Activated naive CD4-positive, alpha-beta T cell treated with anti-CD3 and anti-CD28 coated beads, Interleukin-2, amount 10 ng/mL, durations not matched to agents 7 days and 5 days (primary cell): ENCODE measurements at regions not wholly inside any gene's neighbourhood (a gene's known extent, or its start where the extent isn't known, plus 50 kb on each side); places are given as distances from the start of the nearest gene placed in this dataset.

Experiments used
- CTCF ChIA-PET: fragments of 350-600 bp; sonication (Branson Sonifier 250); formaldehyde crosslinking; loops from one replicate; lab custom pipeline; 2021; ENCODE audit warnings: antibody characterized with exemption; lab: Charles Lee
- DNase-seq: peaks from one replicate; pipeline ENCODE4 v3.0.0-alpha.2; 2020
- H3K27ac Mint-ChIP-seq: one replicate; pipeline ENCODE4 v1.8.0; 2021; ENCODE audit warnings: mild to moderate bottlenecking, moderate library complexity, mixed read lengths
- H3K27me3 Mint-ChIP-seq: one replicate; pipeline ENCODE4 v1.8.0; 2021; ENCODE audit warnings: mild to moderate bottlenecking, mixed read lengths
- H3K36me3 Mint-ChIP-seq: one replicate; pipeline ENCODE4 v1.8.0; 2021; ENCODE audit warnings: mixed read lengths
- H3K4me1 Mint-ChIP-seq: one replicate; pipeline ENCODE4 v1.8.0; 2021; ENCODE audit warnings: mixed read lengths
- H3K4me3 Mint-ChIP-seq: one replicate; pipeline ENCODE4 v1.8.0; 2021; ENCODE audit warnings: mild to moderate bottlenecking, moderate library complexity, mixed read lengths
- H3K9me3 Mint-ChIP-seq: one replicate; pipeline ENCODE4 v1.8.0; 2021; ENCODE audit warnings: mixed read lengths

- H3K27ac Mint-ChIP-seq = no peak overlapping the region
- no peak for DNase-seq
- CTCF ChIA-PET = interaction anchor here (0.6 kb wide), 1 partner anchor 403 kb away, joined by 3 read pairs; no protein-coding TSS in a partner anchor
- H3K9me3 Mint-ChIP-seq = no peaks in the 10 kb centered on the region
- H3K4me1 Mint-ChIP-seq = no peaks in the 10 kb centered on the region
- H3K27me3 Mint-ChIP-seq = peaks cover 12% of the 10 kb centered on the region
- H3K36me3 Mint-ChIP-seq = no peaks in the 10 kb centered on the region
- no peak overlapping the region for H3K4me3 Mint-ChIP-seq
Observed at GRCh38 chr6:1496092-1496491, 106.7 kb downstream of the FOXF2 start.

GRCh38 chr6:1496836-1497760, 107.7 kb downstream of the FOXF2 start:
- DNase-seq = no peak
- H3K4me3 Mint-ChIP-seq = no peak overlapping the region
- no peaks in the 10 kb centered on the region for H3K4me1 Mint-ChIP-seq
- CTCF ChIA-PET = no interaction called here
- H3K27ac Mint-ChIP-seq = no peak overlapping the region
- no peaks in the 10 kb centered on the region for H3K9me3 Mint-ChIP-seq
- no peaks in the 10 kb centered on the region for H3K36me3 Mint-ChIP-seq
- H3K27me3 Mint-ChIP-seq = peaks cover 19% of the 10 kb centered on the region

DNA sequence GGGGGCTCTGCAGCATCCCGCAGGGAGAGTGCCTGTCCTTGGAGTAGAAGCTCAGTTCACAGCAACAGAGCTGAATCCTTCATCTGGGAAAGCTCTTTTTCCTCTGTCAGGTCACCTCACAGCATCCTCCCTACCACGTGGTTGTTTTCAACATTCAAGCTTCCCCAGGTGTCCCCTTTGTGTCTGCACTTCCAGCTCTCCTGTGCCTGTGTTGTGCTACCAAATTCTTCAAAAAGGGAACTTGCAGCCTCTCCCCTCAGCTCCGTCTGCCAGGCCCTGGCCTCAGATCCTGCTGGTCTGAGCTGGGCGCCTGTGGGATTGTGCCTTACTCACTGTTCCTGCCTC, 108.4 kb downstream of the FOXF2 start:
- Mint-ChIP-seq H3K27me3 (peaks cover 20% of the 10 kb centered on the region), H3K36me3 (no peaks in the 10 kb centered on the region), H3K4me1 (no peaks in the 10 kb centered on the region), H3K4me3 (no peak overlapping the region), H3K9me3 (no peaks in the 10 kb centered on the region), H3K27ac (no peak overlapping the region)
- CTCF ChIA-PET = no interaction called here
- DNase-seq = no peak

- CTCF ChIA-PET = interaction anchor here (0.6 to 0.7 kb wide), 3 partner anchors 14 to 501 kb away, joined by 3 to 6 read pairs (median 3); no protein-coding TSS in a partner anchor
- H3K4me1 Mint-ChIP-seq = no peaks in the 10 kb centered on the region
- no peak overlapping the region for H3K27ac Mint-ChIP-seq
Observed at GRCh38 chr6:1498491-1499113, 109.2 kb downstream of the FOXF2 start.

DNA sequence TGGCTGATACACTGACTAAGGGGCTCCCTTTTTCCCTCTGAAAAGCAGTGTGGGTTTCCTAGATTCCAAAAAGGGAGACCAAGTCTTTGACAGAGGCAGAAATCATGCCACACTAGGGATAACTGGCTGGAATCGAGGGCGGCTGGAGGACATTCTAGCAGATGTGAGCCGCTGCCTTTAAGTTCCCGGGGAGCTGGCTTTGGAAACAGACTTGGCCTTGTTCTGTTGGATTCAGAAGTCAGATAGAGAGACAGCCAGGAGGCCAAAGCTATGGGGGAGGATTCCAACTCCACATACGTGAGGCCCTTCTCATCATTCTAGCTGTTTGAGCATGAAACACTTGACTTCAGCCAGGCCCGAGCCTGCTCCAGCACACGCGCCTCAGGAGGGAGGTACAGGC, 109.9 kb upstream of the FOXC1 start:
- Mint-ChIP-seq H3K27ac (no peak overlapping the region), H3K36me3 (no peaks in the 10 kb centered on the region), H3K27me3 (peaks cover 24% of the 10 kb centered on the region), H3K4me3 (no peak overlapping the region), H3K4me1 (no peaks in the 10 kb centered on the region), H3K9me3 (no peaks in the 10 kb centered on the region)
- DNase-seq = no peak
- CTCF ChIA-PET = no interaction called here

More at GRCh38 chr6:1498491-1499113, 109.2 kb downstream of the FOXF2 start:
- Mint-ChIP-seq H3K4me3 (no peak overlapping the region), H3K9me3 (no peaks in the 10 kb centered on the region), H3K27me3 (peaks cover 20% of the 10 kb centered on the region), H3K36me3 (no peaks in the 10 kb centered on the region)
- DNase-seq = no peak

DNA sequence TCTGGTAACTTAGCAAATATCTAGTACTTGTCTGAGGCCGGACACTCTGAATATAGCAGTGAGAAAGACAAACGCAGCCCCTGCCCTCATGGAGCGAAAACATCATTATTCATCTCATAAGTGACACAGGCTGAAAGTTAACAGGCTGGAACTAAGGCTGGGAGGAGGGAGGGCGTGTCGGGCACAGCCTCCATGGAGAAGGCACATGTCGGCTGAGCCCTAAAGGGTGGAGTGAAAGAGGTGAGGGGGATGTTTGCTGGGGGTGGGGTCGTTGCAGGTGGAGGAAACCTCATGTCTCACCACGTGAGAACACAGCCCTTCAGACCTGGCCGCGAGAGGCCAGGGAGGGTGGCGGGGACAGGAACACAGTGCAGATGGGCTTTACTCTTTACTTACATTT, 108.8 kb upstream of the FOXC1 start:
- H3K4me1 Mint-ChIP-seq = no peaks in the 10 kb centered on the region
- H3K36me3 Mint-ChIP-seq = no peaks in the 10 kb centered on the region
- CTCF ChIA-PET = no interaction called here
- no peak overlapping the region for H3K27ac Mint-ChIP-seq
- no peak overlapping the region for H3K4me3 Mint-ChIP-seq
- peaks cover 25% of the 10 kb centered on the region for H3K27me3 Mint-ChIP-seq
- no peaks in the 10 kb centered on the region for H3K9me3 Mint-ChIP-seq
- DNase-seq = no peak

- Mint-ChIP-seq H3K4me1 (no peaks in the 10 kb centered on the region), H3K27me3 (peaks cover 27% of the 10 kb centered on the region), H3K36me3 (no peaks in the 10 kb centered on the region), H3K4me3 (no peak overlapping the region), H3K27ac (no peak overlapping the region), H3K9me3 (no peaks in the 10 kb centered on the region)
- CTCF ChIA-PET = no interaction called here
- no peak for DNase-seq
Observed at GRCh38 chr6:1502041-1502440, 107.7 kb upstream of the FOXC1 start.

GRCh38 chr6:1503811-1504210, 105.9 kb upstream of the FOXC1 start:
- no peaks in the 10 kb centered on the region for H3K9me3 Mint-ChIP-seq
- CTCF ChIA-PET = no interaction called here

GRCh38 chr6:1504465-1504864, 105.2 kb upstream of the FOXC1 start:
- no peaks in the 10 kb centered on the region for H3K36me3 Mint-ChIP-seq
- no peak overlapping the region for H3K27ac Mint-ChIP-seq
- H3K27me3 Mint-ChIP-seq = peaks cover 31% of the 10 kb centered on the region
- DNase-seq = no peak
- H3K4me3 Mint-ChIP-seq = no peak overlapping the region
- CTCF ChIA-PET = no interaction called here
- H3K4me1 Mint-ChIP-seq = no peaks in the 10 kb centered on the region
- H3K9me3 Mint-ChIP-seq = no peaks in the 10 kb centered on the region

More at GRCh38 chr6:1503811-1504210, 105.9 kb upstream of the FOXC1 start:
- no peaks in the 10 kb centered on the region for H3K4me1 Mint-ChIP-seq
- no peaks in the 10 kb centered on the region for H3K36me3 Mint-ChIP-seq
- peaks cover 31% of the 10 kb centered on the region for H3K27me3 Mint-ChIP-seq
- no peak for DNase-seq
- no peak overlapping the region for H3K4me3 Mint-ChIP-seq
- no peak overlapping the region for H3K27ac Mint-ChIP-seq

DNA sequence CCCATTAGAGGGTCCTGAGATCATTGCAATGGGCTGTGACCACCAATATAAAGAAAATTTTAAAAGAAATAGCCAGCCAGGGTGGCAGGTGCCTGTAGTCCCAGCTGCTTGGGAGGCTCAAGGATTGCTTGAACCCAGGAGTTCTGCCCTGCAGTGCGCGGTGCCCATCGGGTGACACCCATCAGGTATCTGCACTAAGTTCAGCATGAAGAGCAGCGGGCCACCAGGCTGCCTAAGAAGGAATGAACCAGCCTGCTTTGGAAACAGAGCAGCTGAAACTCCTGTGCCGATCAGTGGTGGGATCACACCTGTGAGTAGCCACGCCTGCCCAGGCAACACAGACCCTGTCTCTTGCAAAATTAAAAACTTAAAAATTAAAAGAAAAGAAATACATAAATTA, 102.5 kb upstream of the FOXC1 start:
- Mint-ChIP-seq H3K4me1 (no peaks in the 10 kb centered on the region), H3K36me3 (no peaks in the 10 kb centered on the region), H3K4me3 (no peak overlapping the region), H3K27ac (no peak overlapping the region), H3K27me3 (peaks cover 32% of the 10 kb centered on the region), H3K9me3 (no peaks in the 10 kb centered on the region)
- DNase-seq = no peak
- CTCF ChIA-PET = no interaction called here

- H3K9me3 Mint-ChIP-seq = no peaks in the 10 kb centered on the region
- CTCF ChIA-PET = interaction anchor here (0.8 to 1.1 kb wide), 2 partner anchors 14 to 17 kb away, joined by 3 read pairs; no protein-coding TSS in a partner anchor
- no peaks in the 10 kb centered on the region for H3K36me3 Mint-ChIP-seq
- no peak overlapping the region for H3K27ac Mint-ChIP-seq
- H3K27me3 Mint-ChIP-seq = peaks cover 35% of the 10 kb centered on the region
- H3K4me3 Mint-ChIP-seq = no peak overlapping the region
- DNase-seq = no peak
- H3K4me1 Mint-ChIP-seq = no peaks in the 10 kb centered on the region
Observed at GRCh38 chr6:1509241-1509640, 100.5 kb upstream of the FOXC1 start.

GRCh38 chr6:1510239-1510638, 99.5 kb upstream of the FOXC1 start:
- Mint-ChIP-seq H3K27ac (no peak overlapping the region), H3K4me3 (no peak overlapping the region), H3K9me3 (no peaks in the 10 kb centered on the region), H3K27me3 (peaks cover 28% of the 10 kb centered on the region), H3K36me3 (no peaks in the 10 kb centered on the region), H3K4me1 (no peaks in the 10 kb centered on the region)
- CTCF ChIA-PET = interaction anchor here (0.5 to 1.1 kb wide), 2 partner anchors 18 to 92 kb away, joined by 3 read pairs; no protein-coding TSS in a partner anchor
- no peak for DNase-seq

DNA sequence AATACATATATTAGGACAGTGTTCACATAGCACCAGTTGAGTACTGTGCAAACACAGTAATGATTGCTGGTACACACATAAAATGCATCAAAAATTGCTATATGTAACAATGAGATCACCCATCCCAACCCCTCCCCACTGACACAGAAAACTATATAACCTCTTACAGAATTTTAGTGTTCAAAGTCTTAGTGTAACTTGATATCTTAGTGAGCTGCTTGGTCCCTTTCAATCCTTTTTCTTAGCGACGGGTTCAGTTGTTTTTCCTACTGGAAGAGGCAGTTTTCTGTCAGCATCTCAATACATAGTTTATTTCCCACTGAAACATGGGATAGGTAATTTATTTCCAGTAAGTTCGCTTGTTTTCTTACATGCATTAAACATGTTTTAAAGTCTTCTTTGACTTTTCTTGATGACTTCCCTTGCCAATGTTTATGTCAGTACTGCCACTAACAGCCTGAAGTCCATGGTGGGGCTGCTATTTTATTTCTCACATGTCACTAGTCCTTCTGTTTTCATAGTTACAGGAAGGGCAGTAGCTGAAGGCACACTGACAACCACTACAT, 96.4 kb upstream of the FOXC1 start:
- Mint-ChIP-seq H3K4me3 (no peak overlapping the region), H3K9me3 (no peaks in the 10 kb centered on the region), H3K36me3 (no peaks in the 10 kb centered on the region), H3K27ac (no peak overlapping the region), H3K27me3 (peaks cover 25% of the 10 kb centered on the region), H3K4me1 (peaks cover 4% of the 10 kb centered on the region)
- DNase-seq = no peak
- CTCF ChIA-PET = interaction anchor here (2.3 kb wide), 1 partner anchor 11 kb away, joined by 12 read pairs; no protein-coding TSS in a partner anchor

DNA sequence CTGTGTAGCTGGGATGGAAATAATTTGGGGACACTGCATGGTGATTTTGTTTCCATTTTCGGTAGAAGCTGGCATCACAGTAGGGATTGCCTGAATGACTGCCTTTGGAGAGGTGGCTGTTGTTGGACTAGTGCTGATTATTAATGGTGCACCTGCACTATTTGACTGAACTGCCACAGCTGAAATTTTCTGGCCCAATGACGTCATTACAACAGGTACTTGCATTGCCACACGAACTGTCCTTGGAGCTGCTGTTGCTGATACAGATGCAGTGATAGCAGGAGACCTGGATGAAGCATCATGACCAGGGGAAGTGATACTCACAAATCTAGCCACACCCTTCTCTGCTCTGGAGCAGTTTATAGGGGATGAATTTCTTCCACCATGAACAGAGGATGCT, 95.6 kb upstream of the FOXC1 start:
- CTCF ChIA-PET = interaction anchor here (2.3 kb wide), 1 partner anchor 10 kb away, joined by 12 read pairs; no protein-coding TSS in a partner anchor
- peaks cover 4% of the 10 kb centered on the region for H3K4me1 Mint-ChIP-seq
- no peak overlapping the region for H3K27ac Mint-ChIP-seq
- no peak overlapping the region for H3K4me3 Mint-ChIP-seq
- no peak for DNase-seq
- peaks cover 31% of the 10 kb centered on the region for H3K27me3 Mint-ChIP-seq
- no peaks in the 10 kb centered on the region for H3K9me3 Mint-ChIP-seq
- no peaks in the 10 kb centered on the region for H3K36me3 Mint-ChIP-seq
